GM19372 (cell line): ENCODE measurements at regions not wholly inside any gene's neighbourhood (a gene's known extent, or its start where the extent isn't known, plus 50 kb on each side); places are given as distances from the start of the nearest gene placed in this dataset.

Source experiments
- ATAC-seq: cut with Tn5 transposase; IDR thresholded peaks from one replicate; pipeline ENCODE4 v1.9.1; 2021; ENCODE audit warnings: mild to moderate bottlenecking, low read depth, moderate library complexity; ENCODE audit not compliant: unreplicated experiment

DNA sequence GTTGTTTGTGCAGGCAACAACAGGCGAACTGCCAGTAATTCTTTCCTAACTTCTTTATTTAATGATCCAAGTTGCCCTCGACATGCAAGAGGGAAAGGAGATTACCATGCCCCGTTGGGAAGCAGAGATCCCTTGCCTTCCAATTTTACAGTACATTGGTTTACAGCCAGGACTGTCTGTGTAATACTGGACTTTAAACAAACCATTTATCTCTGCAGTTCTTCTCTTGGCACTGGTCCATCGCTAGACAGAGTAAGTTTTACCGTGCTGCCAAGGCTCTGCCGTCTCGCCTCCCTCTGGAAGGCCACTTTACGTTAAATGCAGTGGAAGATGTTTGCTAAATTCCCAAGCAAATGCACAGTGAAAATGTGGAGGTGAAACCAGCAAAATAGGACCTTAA lies 660.3 kb upstream of the PRKX start:
- no peak for ATAC-seq

DNA sequence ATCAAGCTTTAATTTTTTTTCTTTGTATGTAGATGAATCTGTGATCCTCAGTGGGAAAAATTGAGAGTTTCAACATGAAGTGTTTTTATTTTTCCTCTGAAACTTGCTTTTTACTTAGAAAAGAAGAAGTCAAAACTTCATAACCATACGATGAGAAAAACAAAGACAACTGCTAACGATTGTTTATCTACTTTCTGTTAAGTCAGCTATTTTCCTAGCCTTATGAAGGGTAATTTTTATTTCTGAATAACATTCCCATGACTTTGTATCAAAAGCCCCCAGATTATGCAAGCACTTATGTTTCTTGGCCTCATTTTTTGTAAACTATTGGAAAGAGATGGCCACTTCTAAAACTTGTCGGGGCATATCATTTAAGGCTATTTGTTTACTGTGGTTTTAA lies 645.1 kb upstream of the PRKX start:
- ATAC-seq = no peak

DNA sequence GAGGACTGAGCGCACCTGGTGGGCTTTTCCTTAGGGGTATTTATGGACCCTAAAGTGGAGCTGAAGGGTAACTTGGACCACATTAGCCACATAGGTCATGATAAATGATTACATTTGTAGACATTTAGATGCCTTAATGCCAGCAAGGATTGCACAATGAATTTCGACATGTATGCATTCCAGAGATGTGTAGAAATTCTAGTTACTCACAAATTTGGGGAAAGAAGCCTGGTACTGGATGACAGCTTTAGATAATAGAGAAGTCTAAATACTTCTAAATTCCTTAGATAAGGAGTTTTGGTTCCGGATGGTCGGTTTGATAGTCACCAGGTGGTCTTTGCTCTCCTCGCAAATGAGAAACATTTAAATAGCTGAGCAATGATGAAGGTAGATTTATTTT lies 609.5 kb upstream of the PRKX start:
- no peak for ATAC-seq

DNA sequence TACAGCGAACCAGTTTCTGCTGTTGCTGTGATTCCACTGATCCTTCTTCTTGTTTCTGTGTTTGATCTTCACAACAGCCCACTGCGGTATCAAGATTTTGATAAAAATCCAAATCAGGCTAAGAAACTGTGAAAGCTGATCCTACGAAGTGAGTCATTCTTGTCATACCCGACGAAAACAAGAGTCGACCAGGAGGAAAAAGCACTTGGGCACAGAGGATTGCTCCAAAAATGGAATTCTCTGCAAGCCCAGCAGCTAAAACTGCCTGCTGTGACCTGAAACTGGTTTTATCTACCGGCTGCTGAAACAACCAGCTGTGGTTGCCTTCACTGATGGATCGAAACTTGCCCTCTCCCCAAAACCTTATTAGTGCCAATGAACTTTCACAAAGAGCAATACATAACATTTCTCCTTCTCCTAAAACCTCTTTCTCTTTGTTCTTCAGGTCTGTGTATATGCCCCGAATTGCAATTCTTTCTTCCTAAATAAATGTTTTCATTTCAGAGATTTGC lies 607.0 kb upstream of the PRKX start:
- ATAC-seq = no peak

DNA sequence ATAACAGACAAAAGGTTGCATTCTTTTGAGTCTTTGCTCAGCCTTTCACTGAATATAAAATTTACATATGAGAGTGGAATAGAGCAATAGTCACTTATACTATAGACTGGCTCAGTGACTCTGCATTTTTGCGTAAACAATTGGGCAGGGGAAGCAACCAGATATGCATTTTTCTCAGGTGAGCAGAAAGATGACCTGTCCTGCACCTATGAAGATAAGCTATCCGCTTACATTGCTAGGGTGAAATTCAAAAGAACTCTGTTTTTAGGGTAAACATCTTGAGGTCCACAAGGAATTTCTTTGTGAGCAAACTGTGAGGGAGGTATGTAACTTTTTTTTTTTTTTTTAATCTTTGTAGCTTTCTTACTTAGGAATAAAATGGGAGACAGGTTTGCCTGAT lies 602.4 kb upstream of the PRKX start:
- no peak for ATAC-seq

DNA sequence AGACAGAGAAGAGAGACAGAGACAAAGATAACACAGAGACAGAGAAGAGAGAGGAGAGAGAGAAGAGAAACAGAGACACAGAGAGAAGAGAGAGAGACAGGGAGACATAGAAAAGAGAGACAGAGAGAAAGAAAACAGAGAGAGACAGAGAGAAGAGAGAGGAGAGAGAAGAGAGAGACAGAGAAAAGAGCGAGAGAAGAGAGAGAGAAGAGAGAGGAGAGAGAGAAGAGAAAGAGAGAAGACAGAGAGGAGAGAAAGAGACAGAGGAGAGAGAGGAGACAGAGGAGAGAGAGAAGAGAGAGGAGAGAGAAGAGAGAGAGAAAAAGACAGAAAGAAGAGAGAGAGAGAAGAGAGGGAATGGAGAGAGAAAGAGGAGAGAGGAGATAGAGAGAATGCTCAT lies 601.1 kb upstream of the PRKX start:
- no peak for ATAC-seq

DNA sequence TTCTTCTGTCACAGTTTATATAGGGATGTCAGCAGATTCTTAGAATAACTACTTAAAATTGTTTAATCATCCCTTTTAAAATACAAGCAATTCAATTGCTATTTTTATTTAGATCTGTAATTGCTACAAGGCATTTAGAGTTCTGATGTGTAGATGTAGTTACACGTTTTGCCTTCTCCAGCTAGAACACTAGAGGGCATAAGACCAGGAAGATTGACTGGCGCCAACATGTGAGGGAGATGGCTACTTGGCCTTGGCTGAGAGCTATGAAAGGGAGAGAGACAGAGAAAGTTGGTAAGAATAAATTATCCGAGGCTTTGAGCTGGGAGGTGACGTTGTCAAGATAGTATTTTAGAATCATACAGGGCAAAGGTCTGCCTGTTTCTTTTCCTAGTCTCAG lies 563.7 kb upstream of the PRKX start:
- ATAC-seq = no peak

DNA sequence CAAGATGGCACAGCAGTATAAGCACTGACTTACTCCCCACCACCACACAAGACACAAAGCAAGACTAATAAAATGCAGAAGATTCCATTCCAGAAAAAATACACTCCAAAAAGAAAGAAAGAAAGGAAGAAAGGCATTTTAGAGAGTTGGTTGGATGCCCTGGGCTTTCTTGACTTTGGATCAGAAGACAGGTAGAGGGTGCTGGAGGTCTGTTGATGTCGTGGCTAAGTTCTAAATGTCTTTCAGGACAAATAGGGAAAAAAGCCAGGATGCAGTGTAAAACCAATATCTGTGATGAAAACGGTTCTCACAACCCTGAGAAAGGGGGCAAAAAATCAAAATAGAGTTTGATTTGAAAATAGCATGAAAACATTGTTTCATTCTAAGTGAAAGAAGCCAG lies 555.2 kb upstream of the PRKX start:
- no peak for ATAC-seq

DNA sequence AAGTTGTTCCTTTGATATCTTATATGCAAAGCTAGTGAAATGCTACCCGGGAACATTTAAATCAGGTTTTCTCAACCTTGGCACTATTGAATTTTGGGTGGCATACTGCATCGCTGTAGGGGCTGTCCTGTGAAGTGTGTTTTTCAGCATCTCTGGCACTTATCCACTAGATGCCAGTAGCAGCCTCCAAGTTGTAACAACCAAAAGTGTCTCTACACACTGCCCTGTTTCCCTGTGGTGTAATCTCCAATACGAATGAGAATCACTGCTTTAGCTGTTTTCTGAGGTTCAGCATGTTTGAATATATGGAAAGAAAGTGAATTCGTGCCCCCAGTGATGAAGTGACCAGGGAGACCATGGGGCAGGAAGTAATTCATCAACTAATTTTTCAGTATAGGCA lies 551.6 kb upstream of the PRKX start:
- no peak for ATAC-seq

DNA sequence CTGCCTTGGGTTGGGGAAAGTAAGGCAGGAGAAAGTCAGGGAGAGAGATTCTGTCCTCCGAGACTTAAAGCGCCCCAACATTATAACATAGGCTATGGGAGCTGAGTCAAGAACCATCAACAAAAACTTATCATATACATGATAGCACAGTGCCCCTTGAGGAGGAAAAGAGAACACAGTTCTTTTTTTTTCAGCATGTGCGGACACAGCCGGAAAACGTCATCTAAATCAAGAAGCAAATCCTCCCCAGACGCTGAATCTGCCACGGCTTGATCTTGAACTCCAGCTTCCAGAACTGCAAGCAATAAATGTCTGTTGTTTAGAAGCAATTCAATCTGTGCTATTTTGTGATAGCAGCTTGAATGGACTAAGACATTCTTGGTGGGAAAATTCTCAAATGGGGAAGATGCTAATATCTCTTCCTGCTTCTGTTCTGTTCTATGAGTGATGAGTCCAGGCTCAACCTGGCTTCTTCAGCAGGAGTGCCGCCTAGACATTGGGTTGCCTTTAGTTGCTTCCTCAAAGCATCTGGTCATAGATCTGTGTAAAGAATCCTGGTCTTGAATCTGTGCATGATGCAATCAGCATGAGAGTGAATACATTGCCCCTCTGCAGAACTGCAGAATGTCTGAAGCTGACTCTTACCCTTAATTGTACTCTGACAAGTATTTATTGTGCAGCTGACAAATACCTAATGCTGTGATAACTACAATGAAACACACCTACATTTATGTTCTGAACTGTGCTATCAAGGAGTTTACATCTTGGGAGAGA lies 549.8 kb upstream of the PRKX start:
- no peak for ATAC-seq

DNA sequence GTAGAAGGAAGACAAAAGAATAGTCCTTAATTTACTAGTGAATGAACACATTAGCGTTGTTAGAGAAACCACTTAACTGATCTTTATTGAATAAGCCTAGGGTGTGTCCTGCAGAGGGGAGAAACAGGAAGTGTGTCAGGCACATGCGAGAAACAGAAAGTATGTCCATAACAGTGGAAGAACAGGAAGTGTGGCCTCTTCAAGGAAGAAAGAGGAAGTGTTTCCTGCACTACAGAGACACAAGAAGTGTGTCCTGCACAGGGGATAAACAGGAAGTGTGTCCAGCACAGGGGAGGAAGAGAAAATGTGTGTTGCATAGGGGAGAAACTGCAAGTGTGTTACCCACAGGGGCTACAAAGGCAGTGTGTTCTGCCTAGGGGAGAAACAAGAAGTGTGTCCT lies 539.6 kb upstream of the PRKX start:
- ATAC-seq = no peak

DNA sequence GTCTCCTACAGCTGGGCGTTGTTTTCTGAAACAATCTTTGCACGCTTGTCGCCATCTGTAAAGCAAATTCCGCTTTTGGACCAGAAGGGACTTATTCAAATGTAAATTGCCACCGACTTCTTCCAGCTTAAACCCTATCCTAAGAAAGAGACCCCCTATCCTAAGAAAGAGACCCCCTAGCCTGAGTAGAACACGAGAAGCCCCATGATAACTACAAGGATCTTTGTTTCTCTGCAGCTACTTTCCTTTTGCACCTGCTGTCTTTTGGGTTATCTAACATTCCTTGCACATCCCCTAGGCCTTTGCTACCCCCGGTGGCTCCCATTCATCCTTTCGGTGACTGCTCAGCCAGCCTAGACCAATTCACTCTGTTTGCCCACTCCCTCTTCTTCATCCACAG lies 536.0 kb upstream of the PRKX start:
- no peak for ATAC-seq

DNA sequence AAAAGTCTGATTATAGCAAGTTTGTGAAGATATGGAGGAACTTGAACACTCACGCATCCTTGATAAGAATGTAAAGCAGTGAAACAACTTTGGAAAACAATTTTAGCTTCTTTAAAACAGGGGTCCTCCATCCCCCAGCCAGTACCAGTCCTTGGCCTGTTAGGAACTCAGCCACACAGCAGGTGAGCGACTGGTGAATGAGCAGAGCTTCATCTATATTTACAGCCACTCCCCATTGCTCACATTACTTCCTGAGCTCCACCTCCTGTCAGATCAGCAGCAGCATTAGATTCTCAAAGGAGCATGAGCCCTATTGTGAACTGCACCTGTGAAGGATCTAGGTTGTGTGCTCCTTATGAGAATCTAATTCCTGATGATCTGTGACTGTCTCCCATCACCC lies 530.3 kb upstream of the PRKX start:
- no peak for ATAC-seq

DNA sequence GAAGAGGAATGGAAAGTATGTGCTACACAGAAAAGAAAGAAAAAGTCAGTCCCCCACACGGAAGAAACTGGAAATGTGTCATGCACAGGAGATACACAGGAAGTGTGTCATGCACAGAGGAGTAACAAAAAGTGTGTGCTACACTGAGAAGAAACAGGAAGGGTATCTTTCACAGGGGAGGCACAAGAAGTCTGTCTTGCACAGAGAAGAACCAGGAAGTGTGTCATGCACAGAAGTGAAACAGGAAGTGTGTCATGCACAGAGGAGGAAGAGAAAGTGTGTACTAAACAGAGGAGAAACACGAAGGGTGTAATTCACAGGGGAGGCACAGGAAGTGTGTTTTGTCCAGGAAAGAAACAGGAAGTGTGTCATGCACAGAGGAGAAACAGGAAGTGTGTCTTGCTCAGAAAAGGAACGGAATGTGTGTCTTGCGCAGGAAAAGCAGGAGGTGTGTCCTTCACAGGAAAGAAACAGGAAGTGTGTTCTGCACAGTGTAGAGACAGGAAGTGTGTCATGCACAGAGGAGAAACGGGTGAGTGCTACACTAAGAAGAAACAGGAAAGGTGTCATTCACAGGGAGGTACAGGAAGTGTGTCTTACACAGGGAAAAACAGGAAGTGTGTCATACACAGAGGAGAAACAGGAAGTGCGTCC lies 527.2 kb upstream of the PRKX start:
- no peak for ATAC-seq

DNA sequence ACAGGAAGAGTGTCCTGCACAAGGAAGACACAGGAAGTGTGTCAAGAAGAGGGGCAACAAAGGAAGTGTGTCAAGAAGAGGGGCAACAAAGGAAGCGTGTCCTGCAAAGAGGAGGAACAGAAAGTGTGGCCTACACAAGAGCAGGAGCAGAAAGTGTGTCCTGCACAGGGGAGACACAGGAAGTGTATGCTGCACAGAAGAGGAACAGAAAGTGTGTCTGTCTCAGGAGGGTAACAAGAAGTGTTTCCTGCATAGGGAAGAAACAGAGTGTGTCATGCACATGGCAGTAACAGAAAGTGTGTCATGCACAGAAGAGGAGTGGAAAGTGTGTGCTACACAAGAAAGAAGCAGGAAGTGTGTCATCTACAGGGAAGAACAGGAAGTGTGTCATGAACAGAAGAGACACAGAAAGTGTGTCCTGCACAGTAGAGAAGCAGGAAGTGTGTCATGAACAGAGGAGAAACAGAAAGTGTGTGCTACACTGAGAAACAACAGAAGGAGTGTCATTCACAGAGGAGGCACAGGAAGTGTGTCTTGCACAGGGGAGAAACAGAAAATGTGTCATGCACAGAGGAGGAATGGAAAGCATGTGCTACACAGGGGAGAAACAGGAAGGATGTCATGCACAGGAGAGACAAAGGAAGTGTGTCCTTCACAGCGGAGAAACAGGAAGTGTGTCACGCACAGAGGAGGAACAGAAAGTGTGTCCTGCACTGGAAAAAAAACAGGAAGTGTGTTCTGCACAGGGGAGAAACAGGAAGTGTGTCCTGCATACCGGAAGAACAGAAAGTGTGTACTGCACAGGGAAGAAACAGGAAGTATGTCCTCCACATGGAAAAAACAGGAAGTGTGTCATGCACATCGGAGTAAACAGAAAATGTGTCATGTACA lies 526.4 kb upstream of the PRKX start:
- no peak for ATAC-seq

DNA sequence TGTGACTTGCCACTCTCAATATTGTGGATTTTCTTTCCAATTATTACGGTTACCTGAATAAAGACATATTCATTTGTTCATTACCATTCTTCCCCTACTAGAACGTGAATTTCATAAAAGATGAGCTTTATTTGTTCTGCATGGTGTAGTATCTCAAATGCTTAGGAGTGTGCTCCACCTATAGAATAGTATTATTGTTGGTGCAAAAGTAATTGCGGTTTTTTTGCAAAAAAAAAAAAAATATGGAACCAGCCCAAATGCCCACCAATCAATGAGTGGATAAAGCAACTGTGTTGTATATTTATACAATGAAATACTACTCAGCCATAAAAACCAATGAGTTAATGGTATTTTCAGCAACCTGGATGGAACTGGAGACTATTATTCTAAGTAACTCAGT lies 525.5 kb upstream of the PRKX start:
- ATAC-seq = no peak

DNA sequence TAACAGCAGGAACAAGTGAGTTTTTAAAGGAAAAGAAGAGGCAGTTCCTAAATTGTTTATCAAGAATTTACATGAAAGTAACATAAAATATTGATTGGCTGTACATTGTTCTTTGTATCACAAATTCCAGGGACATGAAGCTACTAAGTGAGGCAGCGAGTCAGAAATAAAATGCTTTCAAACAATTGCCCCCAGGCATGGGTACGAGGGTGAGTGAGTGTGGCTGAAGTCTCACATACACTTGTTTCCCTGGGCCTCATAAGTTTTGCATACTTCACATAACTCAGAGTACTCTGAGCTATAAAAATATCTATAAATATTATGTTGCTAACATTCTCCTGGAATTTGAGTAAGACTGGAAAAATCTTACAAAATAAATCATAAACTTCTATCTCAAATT lies 511.6 kb upstream of the PRKX start:
- ATAC-seq = no peak

DNA sequence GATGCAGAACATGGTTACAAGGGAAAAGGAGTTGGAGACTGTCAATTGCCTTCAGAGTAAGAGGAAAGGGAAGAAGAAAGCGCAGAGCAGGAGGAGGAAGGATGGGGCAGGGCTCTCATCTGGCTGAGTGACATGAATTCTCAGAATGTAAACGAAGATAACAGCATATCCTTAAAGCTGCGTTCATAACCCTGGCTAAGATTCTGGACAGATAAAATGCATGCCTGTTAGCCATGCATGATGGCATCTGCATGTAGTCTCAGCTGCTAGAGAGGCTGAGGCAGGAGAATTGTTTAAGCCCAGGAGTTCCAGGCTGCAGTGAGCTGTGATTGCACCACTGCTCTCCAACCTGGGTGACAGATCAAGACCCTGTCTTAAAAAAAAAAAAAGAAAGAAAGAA lies 493.5 kb upstream of the PRKX start:
- no peak for ATAC-seq

DNA sequence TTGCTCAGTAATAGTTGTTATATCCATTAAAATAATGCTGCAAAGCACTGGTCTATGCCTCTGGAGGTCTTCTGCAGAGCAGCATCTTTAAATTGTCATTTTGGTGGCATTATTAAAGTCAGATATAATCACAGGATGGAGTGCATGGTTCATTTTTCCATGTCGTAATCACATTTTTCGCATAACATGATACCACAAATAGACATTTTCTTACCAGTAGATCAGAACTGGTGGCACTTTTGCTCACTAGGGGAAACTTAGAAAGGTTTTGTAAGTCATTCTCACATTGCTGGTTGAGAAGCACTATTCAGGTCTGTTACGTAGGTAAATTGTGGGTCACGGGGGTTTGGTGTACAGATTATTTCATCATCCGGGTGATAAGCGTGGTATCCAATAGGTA lies 484.5 kb upstream of the PRKX start:
- no peak for ATAC-seq

DNA sequence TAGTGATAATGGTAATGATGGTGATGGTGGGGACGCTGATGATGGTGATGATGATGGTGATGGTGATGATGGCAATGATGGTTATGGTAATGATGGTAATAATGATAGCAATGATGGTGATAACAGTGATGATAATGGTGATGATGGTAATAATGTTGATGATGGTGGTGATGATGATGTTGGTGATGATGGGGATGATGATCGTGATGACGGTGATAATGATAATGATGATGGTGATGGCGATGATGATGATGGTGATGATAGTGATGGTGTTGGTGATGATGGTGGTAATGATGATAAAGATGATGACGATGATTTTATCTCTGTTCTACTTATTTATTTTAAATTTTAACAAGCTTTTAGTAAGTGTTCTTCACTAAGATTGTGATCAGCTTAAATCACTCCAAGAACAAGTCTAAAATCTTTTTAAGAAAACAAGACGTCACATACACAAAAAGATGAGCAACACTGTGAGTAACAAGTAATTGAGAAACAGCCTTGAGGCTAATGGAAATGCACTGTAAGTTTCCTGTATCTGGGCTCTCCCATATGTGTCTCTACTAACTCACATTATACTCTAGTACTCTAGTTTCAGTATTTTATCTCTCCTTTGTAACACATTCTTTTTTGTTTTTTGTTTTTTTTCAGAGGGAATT lies 480.2 kb upstream of the PRKX start:
- ATAC-seq = no peak

DNA sequence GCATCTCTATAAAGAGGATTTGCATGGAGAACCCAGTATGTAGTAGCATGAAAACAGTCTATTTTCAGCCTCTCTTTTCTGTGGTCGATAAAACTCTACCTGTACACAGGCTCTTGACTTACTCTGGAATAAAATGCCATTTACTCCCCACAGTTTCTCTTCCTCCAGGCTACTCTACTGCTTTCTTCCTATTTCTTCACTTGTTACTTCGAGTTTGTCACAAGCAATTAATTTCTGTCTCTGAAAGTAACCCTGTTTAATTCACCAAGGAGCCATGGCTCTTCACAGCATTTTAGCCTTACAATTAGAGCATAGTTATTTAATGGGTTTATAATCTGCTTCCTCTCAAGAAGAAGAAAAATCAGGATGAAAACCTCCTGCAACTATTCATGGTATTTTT lies 472.9 kb upstream of the PRKX start:
- ATAC-seq = no peak
